ENCODE measurements at regions not wholly inside any gene's neighbourhood (a gene's known extent, or its start where the extent isn't known, plus 50 kb on each side); places are given as distances from the start of the nearest gene placed in this dataset.
"Not testable (repeated sequence)": the region's sequence is repeated elsewhere in the genome, so short reads cannot be mapped to it uniquely, and the experiment has no call there.

GRCh38 chr7:119254742-119255141 is 1018.2 kb upstream of the KCND2 start:
- H3K9me3 ChIP-seq (ENCODE audit: control insufficient read depth, low read length): no peaks in the 10 kb centered on the region
- no peaks in the 10 kb centered on the region for H3K4me1 ChIP-seq (ENCODE audit: control insufficient read depth, insufficient read depth, low read length)
- no peak overlapping the region for H3K4me3 ChIP-seq (ENCODE audit: low read length)
- ATAC-seq (no peak), DNase-seq (no peak)
- intact Hi-C loops (cut with DNase I): no loop called here
- H3K27me3 ChIP-seq (ENCODE audit: control insufficient read depth, insufficient read depth): no peaks in the 10 kb centered on the region
- no peak overlapping the region for H3K27ac ChIP-seq (ENCODE audit: low read length)

- DNase-seq (no peak), ATAC-seq (no peak)
- H3K9me3 ChIP-seq (ENCODE audit: control insufficient read depth, low read length): no peaks in the 10 kb centered on the region
- H3K27ac ChIP-seq (ENCODE audit: low read length): no peak overlapping the region
- intact Hi-C loops (cut with DNase I): no loop called here
- no peaks in the 10 kb centered on the region for H3K27me3 ChIP-seq (ENCODE audit: control insufficient read depth, insufficient read depth)
- H3K4me1 ChIP-seq (ENCODE audit: control insufficient read depth, insufficient read depth, low read length): no peaks in the 10 kb centered on the region
- no peak overlapping the region for H3K4me3 ChIP-seq (ENCODE audit: low read length)
Measured at GRCh38 chr7:119256001-119256400, 1017.0 kb upstream of the KCND2 start.

- Histone ChIP-seq H3K4me1 (ENCODE audit: control insufficient read depth, insufficient read depth, low read length) (no peaks in the 10 kb centered on the region), H3K4me3 (ENCODE audit: low read length) (no peak overlapping the region), H3K9me3 (ENCODE audit: control insufficient read depth, low read length) (no peaks in the 10 kb centered on the region), H3K27me3 (ENCODE audit: control insufficient read depth, insufficient read depth) (no peaks in the 10 kb centered on the region), H3K27ac (ENCODE audit: low read length) (no peak overlapping the region)
- intact Hi-C loops (cut with DNase I): no loop called here
- 67% methylated on average over 3 of the region's 3 CpGs for WGBS
- no peak for DNase-seq
- no peak for ATAC-seq
Measured at GRCh38 chr7:119256446-119257131, 1016.4 kb upstream of the KCND2 start.

- WGBS: 67% methylated on average over 2 of the region's 2 CpGs
- H3K4me1 ChIP-seq (ENCODE audit: control insufficient read depth, insufficient read depth, low read length); H3K27ac ChIP-seq (ENCODE audit: low read length); H3K27me3 ChIP-seq (ENCODE audit: control insufficient read depth, insufficient read depth); ATAC-seq; intact Hi-C loops (cut with DNase I); DNase-seq; H3K4me3 ChIP-seq (ENCODE audit: low read length); H3K9me3 ChIP-seq (ENCODE audit: control insufficient read depth, low read length): not testable (repeated sequence)
Measured at GRCh38 chr7:119266790-119267189, 1006.2 kb upstream of the KCND2 start.

- intact Hi-C loops (cut with DNase I): no loop called here
- DNase-seq (peak in 1 of 3 donors; percentile 60), ATAC-seq (no peak)
- 18% methylated on average over 7 of the region's 7 CpGs for WGBS
- H3K9me3 ChIP-seq (ENCODE audit: control insufficient read depth, low read length): no peaks in the 10 kb centered on the region
- no peaks in the 10 kb centered on the region for H3K4me1 ChIP-seq (ENCODE audit: control insufficient read depth, insufficient read depth, low read length)
- H3K27ac ChIP-seq (ENCODE audit: low read length): no peak overlapping the region
- no peak overlapping the region for H3K4me3 ChIP-seq (ENCODE audit: low read length)
- no peaks in the 10 kb centered on the region for H3K27me3 ChIP-seq (ENCODE audit: control insufficient read depth, insufficient read depth)
Measured at GRCh38 chr7:119270045-119270464, 1002.9 kb upstream of the KCND2 start.

- ATAC-seq: no peak
- intact Hi-C loops (cut with DNase I): no loop called here
- peak in 1 of 3 donors; percentile 27 for DNase-seq
- Histone ChIP-seq H3K4me1 (ENCODE audit: control insufficient read depth, insufficient read depth, low read length) (no peaks in the 10 kb centered on the region), H3K27ac (ENCODE audit: low read length) (no peak overlapping the region), H3K9me3 (ENCODE audit: control insufficient read depth, low read length) (no peaks in the 10 kb centered on the region), H3K27me3 (ENCODE audit: control insufficient read depth, insufficient read depth) (no peaks in the 10 kb centered on the region), H3K4me3 (ENCODE audit: low read length) (no peak overlapping the region)
- 82% methylated on average over 6 of the region's 6 CpGs for WGBS
Measured at GRCh38 chr7:119270644-119271043, 1002.3 kb upstream of the KCND2 start.

- Histone ChIP-seq H3K9me3 (ENCODE audit: control insufficient read depth, low read length) (no peaks in the 10 kb centered on the region), H3K4me3 (ENCODE audit: low read length) (no peak overlapping the region), H3K27ac (ENCODE audit: low read length) (no peak overlapping the region), H3K27me3 (ENCODE audit: control insufficient read depth, insufficient read depth) (no peaks in the 10 kb centered on the region), H3K4me1 (ENCODE audit: control insufficient read depth, insufficient read depth, low read length) (no peaks in the 10 kb centered on the region)
- ATAC-seq (no peak), DNase-seq (no peak)
- WGBS: 80% methylated on average over 9 of the region's 9 CpGs
- intact Hi-C loops (cut with DNase I): no loop called here
Measured at GRCh38 chr7:119271147-119271779, 1001.7 kb upstream of the KCND2 start.

- no peaks in the 10 kb centered on the region for H3K4me1 ChIP-seq (ENCODE audit: control insufficient read depth, insufficient read depth, low read length)
- H3K9me3 ChIP-seq (ENCODE audit: control insufficient read depth, low read length): no peaks in the 10 kb centered on the region
- intact Hi-C loops (cut with DNase I): no loop called here
- no peak for ATAC-seq
- WGBS: 67% methylated on average over 1 of the region's 1 CpG
- no peak overlapping the region for H3K4me3 ChIP-seq (ENCODE audit: low read length)
- H3K27me3 ChIP-seq (ENCODE audit: control insufficient read depth, insufficient read depth): no peaks in the 10 kb centered on the region
- no peak for DNase-seq
- H3K27ac ChIP-seq (ENCODE audit: low read length): no peak overlapping the region
Measured at GRCh38 chr7:119281181-119281846, 991.7 kb upstream of the KCND2 start.

- ATAC-seq: no peak
Measured at GRCh38 chr7:119283353-119283752, 989.6 kb upstream of the KCND2 start.

GRCh38 chr7:119288416-119288815 is 984.6 kb upstream of the KCND2 start:
- DNase-seq (no peak), ATAC-seq (no peak)
- Histone ChIP-seq H3K4me1 (ENCODE audit: control insufficient read depth, insufficient read depth, low read length) (no peaks in the 10 kb centered on the region), H3K4me3 (ENCODE audit: low read length) (no peak overlapping the region), H3K27me3 (ENCODE audit: control insufficient read depth, insufficient read depth) (no peaks in the 10 kb centered on the region), H3K9me3 (ENCODE audit: control insufficient read depth, low read length) (no peaks in the 10 kb centered on the region), H3K27ac (ENCODE audit: low read length) (no peak overlapping the region)
- 59% methylated on average over 1 of the region's 1 CpG for WGBS
- intact Hi-C loops (cut with DNase I): no loop called here

More at GRCh38 chr7:119283353-119283752, 989.6 kb upstream of the KCND2 start:
- no peak overlapping the region for H3K4me3 ChIP-seq (ENCODE audit: low read length)
- no peak overlapping the region for H3K27ac ChIP-seq (ENCODE audit: low read length)
- no peaks in the 10 kb centered on the region for H3K9me3 ChIP-seq (ENCODE audit: control insufficient read depth, low read length)
- no peaks in the 10 kb centered on the region for H3K4me1 ChIP-seq (ENCODE audit: control insufficient read depth, insufficient read depth, low read length)
- H3K27me3 ChIP-seq (ENCODE audit: control insufficient read depth, insufficient read depth): no peaks in the 10 kb centered on the region
- WGBS: 80% methylated on average over 3 of the region's 3 CpGs
- intact Hi-C loops (cut with DNase I): no loop called here
- DNase-seq: no peak

GRCh38 chr7:119300341-119300740 is 972.6 kb upstream of the KCND2 start:
- intact Hi-C loops (cut with DNase I); DNase-seq; H3K9me3 ChIP-seq (ENCODE audit: control insufficient read depth, low read length); H3K4me3 ChIP-seq (ENCODE audit: low read length); H3K27ac ChIP-seq (ENCODE audit: low read length); ATAC-seq; H3K27me3 ChIP-seq (ENCODE audit: control insufficient read depth, insufficient read depth); H3K4me1 ChIP-seq (ENCODE audit: control insufficient read depth, insufficient read depth, low read length): not testable (repeated sequence)
- WGBS: 59% methylated on average over 3 of the region's 3 CpGs

All from right cardiac atrium (tissue), 5 donors.